ENCODE measurements at regions not wholly inside any gene's neighbourhood (a gene's known extent, or its start where the extent isn't known, plus 50 kb on each side); places are given as distances from the start of the nearest gene placed in this dataset.

- TF ChIP-seq CTCF (IDR thresholded peaks at IDR 0.05) (peak; percentile 92), ZFX (IDR thresholded peaks at IDR 0.05; ENCODE audit: borderline replicate concordance) (no peak)
These were observed 59.1 kb upstream of the PJA2 start for GRCh38 chr5:109468737-109469420.
